ENCODE measurements at regions not wholly inside any gene's neighbourhood (a gene's known extent, or its start where the extent isn't known, plus 50 kb on each side); places are given as distances from the start of the nearest gene placed in this dataset.
A peak's percentile ranks its signal among the peaks of the same experiment; 100 is the strongest.

DNA sequence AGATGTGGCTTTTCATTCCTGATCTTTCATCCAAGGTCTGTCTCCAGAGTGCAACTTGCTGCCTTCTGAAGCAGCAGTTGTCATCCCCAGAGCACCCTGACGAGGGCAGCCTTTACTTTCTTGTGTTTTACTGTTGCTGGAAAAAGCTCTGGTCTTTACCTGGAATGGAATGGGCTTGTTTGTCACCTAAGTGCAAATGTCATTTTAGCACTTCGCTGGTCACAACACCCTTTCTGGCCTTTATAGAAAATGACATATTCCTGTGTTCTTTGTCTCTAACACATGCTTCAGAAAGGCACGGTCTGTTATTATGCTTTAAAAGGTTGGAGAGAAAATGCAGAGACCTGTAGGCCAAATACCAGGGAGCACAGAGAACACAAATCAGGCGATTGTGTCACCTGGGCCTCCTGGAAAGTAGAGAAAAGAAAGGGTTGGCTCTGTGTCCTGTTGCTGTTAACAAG, 332.7 kb upstream of the IGFBP7 start:
- DNase-seq (ENCODE audit: missing footprints) (no peak), ATAC-seq (peak; percentile 66)
- intact Hi-C loops (cut with DNase I), result loop anchor here (1.0 to 10.0 kb wide), 5 partner anchors 48 to 622 kb away; no protein-coding TSS in a partner anchor

DNA sequence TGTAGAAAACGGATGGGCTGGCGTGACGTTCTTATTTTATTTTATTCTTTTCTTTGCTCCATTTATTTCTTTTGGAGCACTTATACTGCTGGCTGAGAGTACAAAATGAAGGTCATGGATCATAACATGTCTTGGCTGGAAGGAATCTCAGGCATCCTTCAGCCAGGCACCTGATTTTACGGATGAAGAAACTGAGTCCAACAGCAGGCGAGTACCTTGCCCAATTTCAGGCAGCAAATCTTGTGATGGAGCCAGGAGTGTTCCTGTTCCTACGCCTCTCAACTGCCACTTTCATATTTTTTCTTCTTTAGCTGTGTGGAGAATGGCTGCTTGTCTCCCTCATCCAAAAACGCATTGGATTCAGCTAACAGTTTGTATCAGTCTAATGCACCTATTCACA, 332.1 kb upstream of the IGFBP7 start:
- intact Hi-C loops (cut with DNase I), result loop anchor here (2.0 to 10.0 kb wide), 4 partner anchors 49 to 623 kb away; no protein-coding TSS in a partner anchor
- ATAC-seq, result no peak

GRCh38 chr4:57437649-57438048, 327.5 kb upstream of the IGFBP7 start:
- intact Hi-C loops (cut with DNase I), result no loop called here
- DNase-seq (ENCODE audit: missing footprints), result no peak
- no peak for ATAC-seq

More for the DNA sequence above, 332.1 kb upstream of the IGFBP7 start:
- no peak for DNase-seq (ENCODE audit: missing footprints)

- ATAC-seq (no peak), DNase-seq (ENCODE audit: missing footprints) (no peak)
- intact Hi-C loops (cut with DNase I), result no loop called here
Measured at GRCh38 chr4:57435300-57435699, 325.1 kb upstream of the IGFBP7 start.

- no peak for DNase-seq (ENCODE audit: missing footprints)
- intact Hi-C loops (cut with DNase I), result no loop called here
- no peak for ATAC-seq
Measured at GRCh38 chr4:57430726-57431125, 320.5 kb upstream of the IGFBP7 start.

DNA sequence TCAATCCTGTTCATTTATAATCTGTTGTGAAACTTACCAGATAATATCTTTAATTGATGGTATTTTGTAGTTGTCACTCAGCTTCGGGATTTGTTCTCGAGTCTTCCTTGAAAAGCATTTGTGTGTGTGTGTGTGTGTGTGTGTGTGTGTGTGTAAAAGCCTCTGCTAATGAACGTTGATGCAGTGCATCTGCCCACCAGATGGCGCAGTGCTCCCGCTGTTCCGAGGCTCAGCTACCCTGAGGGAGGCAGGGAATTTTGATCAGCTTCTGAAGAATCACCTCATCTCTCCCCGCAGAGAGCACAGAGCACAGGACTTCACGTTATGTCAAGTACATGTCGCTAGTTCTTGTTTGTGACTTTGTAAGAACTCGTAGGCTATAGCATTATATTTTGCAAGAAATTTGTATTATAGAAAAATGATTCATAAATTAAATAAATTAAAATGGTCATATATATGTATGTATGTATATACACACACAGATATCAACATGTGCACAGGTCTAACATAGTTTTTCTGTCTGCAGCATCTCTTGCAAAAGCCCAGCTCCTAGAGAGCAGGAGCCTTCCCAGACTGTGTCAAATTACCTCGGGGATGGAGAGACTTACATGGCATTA, 316.7 kb upstream of the IGFBP7 start:
- ATAC-seq (peak; percentile 68), DNase-seq (ENCODE audit: missing footprints) (no peak)
- intact Hi-C loops (cut with DNase I), result no loop called here

GRCh38 chr4:57425610-57426009, 315.4 kb upstream of the IGFBP7 start:
- DNase-seq (ENCODE audit: missing footprints), result no peak
- intact Hi-C loops (cut with DNase I), result no loop called here
- ATAC-seq, result no peak

- ATAC-seq (no peak), DNase-seq (ENCODE audit: missing footprints) (no peak)
- intact Hi-C loops (cut with DNase I), result no loop called here
Measured at GRCh38 chr4:57424232-57424897, 314.2 kb upstream of the IGFBP7 start.

GRCh38 chr4:57418133-57418532, 307.9 kb upstream of the IGFBP7 start:
- no peak for ATAC-seq
- no peak for DNase-seq (ENCODE audit: missing footprints)
- intact Hi-C loops (cut with DNase I), result no loop called here

DNA sequence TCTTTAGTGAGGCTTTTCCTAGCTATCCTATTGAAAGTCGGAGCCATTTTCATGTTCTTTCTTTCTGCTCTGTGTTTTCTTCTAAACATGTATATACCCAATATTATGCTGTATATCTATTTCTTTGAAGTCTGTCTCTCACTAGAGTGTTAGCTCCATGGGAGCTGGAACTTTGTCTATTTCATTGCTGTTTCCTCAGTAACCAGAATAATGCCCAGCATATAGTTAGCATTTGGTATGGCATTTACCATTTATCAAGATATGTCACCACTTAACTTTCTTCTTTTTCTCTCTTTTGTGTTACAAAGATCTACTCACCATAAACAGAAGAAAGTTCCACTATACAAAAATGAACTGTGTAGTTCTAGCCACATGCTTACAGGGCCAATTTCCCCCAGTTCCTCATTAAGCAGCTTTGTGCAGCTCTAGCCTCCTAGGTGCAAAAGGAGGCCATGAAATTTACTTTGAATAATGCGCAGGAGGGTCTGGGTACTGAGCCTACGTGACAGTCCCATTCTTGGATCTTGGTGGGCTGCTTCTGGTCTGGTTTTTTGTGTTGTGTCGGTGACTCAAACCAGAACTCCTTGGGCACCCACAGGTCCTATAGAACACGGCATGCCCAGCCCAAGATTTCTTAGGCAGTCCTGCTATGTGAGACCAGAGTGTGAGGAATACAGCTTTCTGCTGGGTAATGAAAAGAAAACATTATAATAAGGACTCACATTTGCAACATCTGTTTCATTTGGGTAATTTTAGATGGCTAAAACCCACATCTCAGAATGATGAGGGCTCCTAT, 302.3 kb upstream of the IGFBP7 start:
- ATAC-seq, result no peak
- intact Hi-C loops (cut with DNase I), result no loop called here
- DNase-seq (ENCODE audit: missing footprints), result no peak

GRCh38 chr4:57410331-57411052, 300.3 kb upstream of the IGFBP7 start:
- peak; percentile 82 for ATAC-seq
- intact Hi-C loops (cut with DNase I), result no loop called here
- DNase-seq (ENCODE audit: missing footprints), result no peak

- ATAC-seq (no peak), DNase-seq (ENCODE audit: missing footprints) (no peak)
- intact Hi-C loops (cut with DNase I), result no loop called here
Measured at GRCh38 chr4:57405359-57405758, 295.2 kb upstream of the IGFBP7 start.

DNA sequence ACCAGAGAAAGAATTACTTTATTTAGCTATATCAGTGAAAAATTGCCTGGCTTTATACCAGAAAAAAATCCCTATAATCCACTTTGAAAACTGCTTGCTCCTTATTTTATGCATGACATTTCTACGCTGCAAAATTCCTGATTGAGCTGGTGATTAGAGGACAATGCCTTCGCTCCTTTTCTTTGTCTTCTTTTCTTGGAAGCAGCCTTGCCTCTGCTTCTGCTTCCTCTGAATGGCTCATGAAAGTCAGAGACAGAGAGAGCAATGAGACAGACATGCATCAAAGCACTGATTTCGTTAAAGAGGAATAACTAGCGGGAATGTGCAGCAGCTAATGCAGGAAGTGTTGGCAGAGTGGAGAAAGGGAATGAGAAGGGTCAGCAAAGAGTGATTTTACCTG, 294.3 kb upstream of the IGFBP7 start:
- DNase-seq (ENCODE audit: missing footprints) (no peak), ATAC-seq (no peak)
- intact Hi-C loops (cut with DNase I), result no loop called here

DNA sequence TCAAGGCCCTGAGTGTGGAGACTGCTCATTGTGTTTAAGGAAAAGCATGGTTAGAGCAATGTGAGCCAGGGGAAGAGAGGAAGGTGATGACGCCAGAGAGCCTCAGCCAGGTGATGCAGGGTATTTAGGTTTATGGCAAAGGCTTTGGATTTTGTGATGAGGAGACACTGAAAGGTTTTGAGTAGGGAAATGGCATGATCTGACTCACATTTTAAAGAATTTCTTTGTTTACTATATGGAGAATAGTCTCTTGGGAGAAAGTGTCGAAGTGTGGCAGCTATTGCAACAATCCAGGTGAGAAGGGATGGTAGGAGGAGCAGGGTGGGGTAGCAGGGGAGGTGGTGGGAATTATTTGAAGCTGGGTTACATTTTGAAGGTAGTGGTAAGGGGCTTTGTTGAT, 293.4 kb upstream of the IGFBP7 start:
- intact Hi-C loops (cut with DNase I), result no loop called here
- DNase-seq (ENCODE audit: missing footprints) (no peak), ATAC-seq (no peak)

- DNase-seq (ENCODE audit: missing footprints) (no peak), ATAC-seq (no peak)
- intact Hi-C loops (cut with DNase I), result no loop called here
Measured at GRCh38 chr4:57401586-57401985, 291.4 kb upstream of the IGFBP7 start.

DNA sequence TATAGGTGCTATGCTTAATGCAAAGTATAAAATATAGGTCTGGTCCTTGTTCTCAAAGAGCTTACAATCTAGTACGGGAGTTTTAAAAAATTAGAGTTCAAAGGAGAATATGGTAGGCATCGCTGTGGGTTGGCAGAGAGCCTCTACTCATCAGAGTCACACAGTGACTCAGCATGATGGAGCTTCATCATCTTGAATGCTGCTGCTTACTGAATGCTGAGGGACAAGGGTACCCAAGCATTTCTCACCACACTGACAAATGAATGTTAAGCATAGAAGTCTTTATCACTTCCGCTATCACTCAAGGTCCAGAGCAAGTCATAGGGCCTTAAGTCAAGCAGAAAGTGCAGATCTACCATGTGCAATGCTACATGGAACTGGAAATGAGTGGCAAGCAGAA, 268.6 kb upstream of the IGFBP7 start:
- DNase-seq (ENCODE audit: missing footprints) (no peak), ATAC-seq (no peak)
- intact Hi-C loops (cut with DNase I), result no loop called here

DNA sequence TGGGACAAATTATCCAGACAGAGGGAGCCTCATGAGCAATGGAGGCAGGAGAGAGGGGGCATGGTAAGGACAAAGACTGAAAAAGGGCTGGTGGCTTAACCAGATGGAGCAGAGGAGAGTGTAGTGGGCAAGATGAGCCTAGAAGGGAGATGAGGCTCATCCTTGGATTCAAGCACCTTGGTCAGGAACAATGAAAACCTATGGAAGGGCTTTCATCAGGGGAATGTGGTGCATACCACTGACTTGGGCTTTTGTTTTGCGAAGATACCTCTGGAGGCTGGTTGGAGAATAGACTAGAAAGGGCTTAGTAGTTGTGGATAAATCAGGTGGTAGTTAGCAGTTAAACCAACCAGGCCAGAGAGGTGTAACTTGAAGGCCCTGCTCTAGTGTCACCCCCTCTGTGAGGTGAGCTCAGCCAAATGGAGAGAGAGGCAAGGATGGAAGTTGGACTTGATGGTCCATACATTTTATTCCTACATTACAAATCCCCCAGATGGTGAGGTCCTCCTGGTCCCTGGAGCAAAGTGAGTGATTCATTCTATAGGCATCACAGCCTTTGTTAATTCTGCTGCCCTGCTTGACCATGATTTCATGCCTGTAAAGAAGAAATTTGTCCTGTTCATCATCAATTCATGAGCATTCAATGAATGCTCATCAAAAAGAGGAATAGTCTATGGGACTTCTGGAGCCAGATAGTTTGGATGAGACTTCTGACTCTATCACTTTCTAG, 264.8 kb upstream of the IGFBP7 start:
- intact Hi-C loops (cut with DNase I), result no loop called here
- DNase-seq (ENCODE audit: missing footprints) (no peak), ATAC-seq (no peak)

GRCh38 chr4:57373991-57374390, 263.8 kb upstream of the IGFBP7 start:
- DNase-seq (ENCODE audit: missing footprints) (no peak), ATAC-seq (no peak)
- intact Hi-C loops (cut with DNase I), result no loop called here

DNA sequence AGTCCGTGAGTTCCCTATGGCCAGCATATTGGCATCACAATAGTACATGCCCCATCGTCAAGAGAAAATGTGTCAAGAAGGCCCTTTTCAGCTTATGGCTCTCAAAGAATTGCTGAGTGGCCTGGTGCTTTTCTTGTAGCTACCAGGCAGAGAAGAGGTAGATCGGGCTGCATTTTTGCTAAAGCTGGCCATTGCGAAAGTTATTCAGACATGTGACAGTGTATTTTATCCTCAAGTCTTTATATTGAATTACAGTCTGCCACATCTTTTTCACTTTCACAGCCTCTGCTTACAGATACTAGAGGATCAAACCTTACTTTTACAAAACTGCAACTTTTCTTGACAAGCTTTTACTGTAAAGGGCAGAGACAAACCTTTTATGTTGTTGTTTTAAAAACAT, 261.5 kb upstream of the IGFBP7 start:
- DNase-seq (ENCODE audit: missing footprints) (no peak), ATAC-seq (no peak)
- intact Hi-C loops (cut with DNase I), result no loop called here

Data from Right ventricle myocardium inferior (tissue), 1 donor.